Gastrocnemius medialis (tissue), 4 donors: ENCODE measurements at regions not wholly inside any gene's neighbourhood (a gene's known extent, or its start where the extent isn't known, plus 50 kb on each side); places are given as distances from the start of the nearest gene placed in this dataset.

Source experiments
- POLR2A ChIP-seq, 2 donors: fragments of 450-650 bp; IDR thresholded peaks; one replicate each; pipeline ENCODE4 v1.6.1; 2017; ENCODE audit warnings: antibody characterized with exemption in 2 of 2, mild to moderate bottlenecking in 2 of 2, moderate library complexity in 2 of 2
- TF ChIP-seq, protein P1 (sequence below), 5 experiments: fragments of 450-650 bp in 3 of 5; fragments of 200-600 bp in 2 of 5; sonication (generic) in 2 of 5; IDR thresholded peaks in 4 of 5; conservative IDR thresholded peaks in 1 of 5; 1 replicate in 4 of 5; 2 replicates in 1 of 5; pipeline ENCODE4 v1.5.1; 2016 to 2019; ENCODE audit warnings: antibody characterized with exemption in 5 of 5, mild to moderate bottlenecking in 3 of 5, moderate library complexity in 3 of 5

DNA sequence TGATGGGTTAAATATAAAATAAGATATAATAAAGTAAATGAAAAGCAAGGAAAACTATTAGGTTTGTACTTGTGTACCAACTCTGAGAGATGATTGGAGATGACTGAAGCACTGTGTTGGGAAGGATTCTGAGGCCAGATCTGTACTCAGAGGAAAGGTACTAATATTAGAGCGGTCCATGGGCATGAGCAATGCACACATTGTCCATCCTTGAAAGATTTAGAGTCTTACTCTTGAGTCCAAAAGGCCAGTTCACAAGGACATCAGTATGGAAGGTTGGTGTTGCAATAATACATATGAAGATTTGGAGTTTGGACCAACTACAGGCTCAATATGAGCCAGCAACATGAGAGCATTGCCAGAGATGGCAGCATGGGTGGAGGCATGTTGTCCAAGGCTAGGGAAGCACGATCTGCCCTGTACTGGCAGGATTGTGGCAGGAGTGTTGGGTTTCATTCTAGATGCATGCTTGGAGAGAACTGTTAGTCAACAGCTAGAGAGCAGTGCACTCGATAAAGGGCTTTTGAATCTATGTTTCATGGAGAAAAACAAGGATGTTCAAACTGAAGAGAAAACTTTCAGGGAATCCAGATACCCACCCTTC is 84.4 kb downstream of the TMEM215 start:
- TF ChIP-seq POLR2A (IDR thresholded peaks at IDR 0.05), result no peak
- TF ChIP-seq, protein P1, sequence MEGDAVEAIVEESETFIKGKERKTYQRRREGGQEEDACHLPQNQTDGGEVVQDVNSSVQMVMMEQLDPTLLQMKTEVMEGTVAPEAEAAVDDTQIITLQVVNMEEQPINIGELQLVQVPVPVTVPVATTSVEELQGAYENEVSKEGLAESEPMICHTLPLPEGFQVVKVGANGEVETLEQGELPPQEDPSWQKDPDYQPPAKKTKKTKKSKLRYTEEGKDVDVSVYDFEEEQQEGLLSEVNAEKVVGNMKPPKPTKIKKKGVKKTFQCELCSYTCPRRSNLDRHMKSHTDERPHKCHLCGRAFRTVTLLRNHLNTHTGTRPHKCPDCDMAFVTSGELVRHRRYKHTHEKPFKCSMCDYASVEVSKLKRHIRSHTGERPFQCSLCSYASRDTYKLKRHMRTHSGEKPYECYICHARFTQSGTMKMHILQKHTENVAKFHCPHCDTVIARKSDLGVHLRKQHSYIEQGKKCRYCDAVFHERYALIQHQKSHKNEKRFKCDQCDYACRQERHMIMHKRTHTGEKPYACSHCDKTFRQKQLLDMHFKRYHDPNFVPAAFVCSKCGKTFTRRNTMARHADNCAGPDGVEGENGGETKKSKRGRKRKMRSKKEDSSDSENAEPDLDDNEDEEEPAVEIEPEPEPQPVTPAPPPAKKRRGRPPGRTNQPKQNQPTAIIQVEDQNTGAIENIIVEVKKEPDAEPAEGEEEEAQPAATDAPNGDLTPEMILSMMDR (IDR thresholded peaks at IDR 0.05 in 4 of 5, conservative IDR thresholded peaks at IDR 0.05 in 1 of 5), result no peak
